ENCODE measurements at regions not wholly inside any gene's neighbourhood (a gene's known extent, or its start where the extent isn't known, plus 50 kb on each side); places are given as distances from the start of the nearest gene placed in this dataset.

GRCh38 chr22:47245286-47245685, 482.8 kb downstream of the TBC1D22A start:
- Histone ChIP-seq H3K27me3 (ENCODE audit: control insufficient read depth, insufficient read depth, low read length) (no peaks in the 10 kb centered on the region), H3K36me3 (ENCODE audit: control insufficient read depth, insufficient read depth, low read length) (no peaks in the 10 kb centered on the region), H3K4me3 (ENCODE audit: low read depth, low read length) (no peak overlapping the region)
- CTCF ChIA-PET = no interaction called here
- no peak for DNase-seq (ENCODE audit: low read depth)
- TF ChIP-seq, protein P1, sequence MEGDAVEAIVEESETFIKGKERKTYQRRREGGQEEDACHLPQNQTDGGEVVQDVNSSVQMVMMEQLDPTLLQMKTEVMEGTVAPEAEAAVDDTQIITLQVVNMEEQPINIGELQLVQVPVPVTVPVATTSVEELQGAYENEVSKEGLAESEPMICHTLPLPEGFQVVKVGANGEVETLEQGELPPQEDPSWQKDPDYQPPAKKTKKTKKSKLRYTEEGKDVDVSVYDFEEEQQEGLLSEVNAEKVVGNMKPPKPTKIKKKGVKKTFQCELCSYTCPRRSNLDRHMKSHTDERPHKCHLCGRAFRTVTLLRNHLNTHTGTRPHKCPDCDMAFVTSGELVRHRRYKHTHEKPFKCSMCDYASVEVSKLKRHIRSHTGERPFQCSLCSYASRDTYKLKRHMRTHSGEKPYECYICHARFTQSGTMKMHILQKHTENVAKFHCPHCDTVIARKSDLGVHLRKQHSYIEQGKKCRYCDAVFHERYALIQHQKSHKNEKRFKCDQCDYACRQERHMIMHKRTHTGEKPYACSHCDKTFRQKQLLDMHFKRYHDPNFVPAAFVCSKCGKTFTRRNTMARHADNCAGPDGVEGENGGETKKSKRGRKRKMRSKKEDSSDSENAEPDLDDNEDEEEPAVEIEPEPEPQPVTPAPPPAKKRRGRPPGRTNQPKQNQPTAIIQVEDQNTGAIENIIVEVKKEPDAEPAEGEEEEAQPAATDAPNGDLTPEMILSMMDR (IDR thresholded peaks at IDR 0.05; ENCODE audit: insufficient read depth, low read depth, low read length) = no peak
- POLR2A ChIA-PET = no interaction called here

GRCh38 chr22:47240116-47240515, 477.7 kb downstream of the TBC1D22A start:
- Histone ChIP-seq H3K36me3 (ENCODE audit: control insufficient read depth, insufficient read depth, low read length) (no peaks in the 10 kb centered on the region), H3K4me3 (ENCODE audit: low read depth, low read length) (no peak overlapping the region), H3K27me3 (ENCODE audit: control insufficient read depth, insufficient read depth, low read length) (no peaks in the 10 kb centered on the region)
- ChIA-PET CTCF (interaction anchor here (0.7 kb wide), 1 partner anchor 14 kb away, joined by 3 read pairs; no protein-coding TSS in a partner anchor), POLR2A (no interaction called here)
- TF ChIP-seq, protein P1 (IDR thresholded peaks at IDR 0.05; ENCODE audit: insufficient read depth, low read depth, low read length) = no peak
- no peak for DNase-seq (ENCODE audit: low read depth)

DNA sequence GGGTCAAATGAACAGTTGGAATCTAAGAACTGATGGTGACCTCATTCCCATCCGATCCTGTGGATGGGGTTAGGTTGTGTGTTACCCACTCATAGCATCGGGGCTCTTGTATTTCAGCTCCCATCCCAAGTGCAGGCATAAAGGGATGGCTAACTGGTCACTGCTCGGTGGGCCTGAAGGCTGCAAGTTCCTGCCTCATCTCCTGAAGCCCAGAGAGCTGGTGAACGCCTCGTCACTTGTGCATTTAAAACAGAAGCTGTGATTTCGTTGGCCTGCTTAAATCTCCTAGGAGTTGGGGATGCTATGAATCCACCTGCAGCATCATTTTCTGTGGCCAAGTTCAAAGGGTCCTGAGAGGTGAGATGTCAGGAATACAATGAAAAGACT, 477.0 kb downstream of the TBC1D22A start:
- ChIA-PET POLR2A (no interaction called here), CTCF (interaction anchor here (0.7 kb wide), 1 partner anchor 14 kb away, joined by 3 read pairs; no protein-coding TSS in a partner anchor)
- H3K4me3 ChIP-seq (ENCODE audit: low read depth, low read length) = no peak overlapping the region
- H3K27me3 ChIP-seq (ENCODE audit: control insufficient read depth, insufficient read depth, low read length) = no peaks in the 10 kb centered on the region
- DNase-seq (ENCODE audit: low read depth) = no peak
- H3K36me3 ChIP-seq (ENCODE audit: control insufficient read depth, insufficient read depth, low read length) = no peaks in the 10 kb centered on the region
- TF ChIP-seq, protein P1 (IDR thresholded peaks at IDR 0.05; ENCODE audit: insufficient read depth, low read depth, low read length) = no peak

DNA sequence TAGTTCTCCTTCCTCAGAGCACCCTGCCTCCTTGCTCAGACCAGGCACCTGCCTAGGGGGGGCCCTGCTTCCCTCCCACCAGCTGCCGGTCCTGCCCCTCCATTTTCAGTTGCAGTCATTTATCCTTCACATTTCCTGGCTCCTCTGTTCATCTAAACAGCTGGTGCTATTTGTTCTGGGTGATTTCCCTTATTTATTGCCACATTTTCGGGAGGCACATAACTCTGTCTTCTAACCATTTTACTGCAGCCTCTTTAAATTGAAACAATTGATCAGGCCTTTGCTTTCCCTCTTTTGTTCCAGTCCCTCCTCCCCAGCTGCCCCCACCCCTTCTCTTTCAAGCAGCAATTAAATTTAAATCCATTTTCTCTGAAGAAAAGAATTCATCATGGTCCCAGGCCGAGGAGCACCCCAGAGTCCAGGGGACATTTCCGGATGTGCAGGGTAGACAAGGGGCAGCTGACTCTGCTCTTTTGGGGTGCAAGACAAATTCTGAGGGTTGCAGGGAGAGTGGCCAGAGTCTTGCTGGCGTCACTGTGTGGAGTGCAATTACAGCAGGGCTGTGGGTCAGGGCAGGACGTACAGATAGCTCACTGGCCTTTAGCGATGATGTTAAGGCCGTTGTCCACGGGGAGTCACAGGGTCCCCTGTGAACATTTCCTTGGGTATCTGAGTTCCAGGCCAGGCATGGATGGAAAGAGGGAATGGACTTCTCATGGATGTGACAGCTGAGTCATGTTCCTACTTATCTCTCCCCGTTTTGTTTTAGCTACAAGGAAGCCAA, 476.4 kb downstream of the TBC1D22A start:
- no peaks in the 10 kb centered on the region for H3K36me3 ChIP-seq (ENCODE audit: control insufficient read depth, insufficient read depth, low read length)
- ChIA-PET CTCF (no interaction called here), POLR2A (no interaction called here)
- H3K4me3 ChIP-seq (ENCODE audit: low read depth, low read length) = no peak overlapping the region
- no peak for DNase-seq (ENCODE audit: low read depth)
- H3K27me3 ChIP-seq (ENCODE audit: control insufficient read depth, insufficient read depth, low read length) = no peaks in the 10 kb centered on the region
- TF ChIP-seq, protein P1 (IDR thresholded peaks at IDR 0.05; ENCODE audit: insufficient read depth, low read depth, low read length) = no peak

DNA sequence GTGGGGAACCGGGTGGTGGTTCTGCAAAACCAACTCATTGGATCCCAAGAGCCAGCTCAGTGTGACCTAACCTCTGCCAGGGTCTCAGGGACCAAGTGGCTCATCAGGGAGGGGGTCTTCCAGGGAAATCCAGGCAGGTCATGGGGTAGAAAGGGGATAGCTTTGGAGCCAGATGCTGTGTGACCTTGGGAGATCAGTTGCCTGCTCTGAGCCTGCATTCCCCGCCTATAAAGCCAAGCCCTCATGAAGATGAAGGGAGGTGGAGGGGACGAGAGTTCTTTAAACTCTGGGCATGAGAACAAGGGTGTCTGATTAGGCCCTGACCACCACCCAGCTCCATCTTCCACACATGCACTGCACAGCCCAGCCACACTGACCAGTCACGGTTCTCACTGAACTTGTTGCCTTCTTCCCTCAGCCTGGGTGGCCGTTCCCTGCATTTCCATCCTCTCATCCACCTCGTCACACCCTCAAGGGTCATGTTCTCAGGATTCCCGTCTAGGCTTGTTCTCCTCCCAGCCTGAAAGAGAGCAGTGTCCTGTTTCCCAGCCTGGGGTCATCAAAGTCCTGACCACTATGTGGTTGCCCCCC, 475.5 kb downstream of the TBC1D22A start:
- CTCF ChIA-PET = no interaction called here

More for the DNA sequence above, 475.5 kb downstream of the TBC1D22A start:
- TF ChIP-seq, protein P1 (IDR thresholded peaks at IDR 0.05; ENCODE audit: insufficient read depth, low read depth, low read length) = no peak
- Histone ChIP-seq H3K27me3 (ENCODE audit: control insufficient read depth, insufficient read depth, low read length) (no peaks in the 10 kb centered on the region), H3K4me3 (ENCODE audit: low read depth, low read length) (no peak overlapping the region), H3K36me3 (ENCODE audit: control insufficient read depth, insufficient read depth, low read length) (no peaks in the 10 kb centered on the region)
- POLR2A ChIA-PET = no interaction called here
- no peak for DNase-seq (ENCODE audit: low read depth)

Measured in BJ (cell line).